ENCODE measurements at regions not wholly inside any gene's neighbourhood (a gene's known extent, or its start where the extent isn't known, plus 50 kb on each side); places are given as distances from the start of the nearest gene placed in this dataset.

GRCh38 chr2:196486146-196486545 is 153.4 kb upstream of the CCDC150 start:
- H3K9me3 Mint-ChIP-seq: no peaks in the 10 kb centered on the region
- ATAC-seq (no peak), DNase-seq (no peak)
- Histone ChIP-seq H3K4me3 (ENCODE audit: low read length) (no peak overlapping the region), H3K36me3 (ENCODE audit: control insufficient read depth, insufficient read depth, low read length) (no peaks in the 10 kb centered on the region), H3K4me1 (ENCODE audit: control insufficient read depth, insufficient read depth, low read length) (no peaks in the 10 kb centered on the region), H3K27ac (ENCODE audit: low read length) (no peak overlapping the region), H3K9me3 (ENCODE audit: control insufficient read depth, insufficient read depth, low read length) (no peaks in the 10 kb centered on the region), H3K27me3 (ENCODE audit: control insufficient read depth, insufficient read depth, low read length) (peaks cover 2% of the 10 kb centered on the region)
- no peaks in the 10 kb centered on the region for H3K4me1 Mint-ChIP-seq
- WGBS (ENCODE audit: insufficient coverage): 64% methylated on average over 3 of the region's 3 CpGs
- TF ChIP-seq, protein P1, sequence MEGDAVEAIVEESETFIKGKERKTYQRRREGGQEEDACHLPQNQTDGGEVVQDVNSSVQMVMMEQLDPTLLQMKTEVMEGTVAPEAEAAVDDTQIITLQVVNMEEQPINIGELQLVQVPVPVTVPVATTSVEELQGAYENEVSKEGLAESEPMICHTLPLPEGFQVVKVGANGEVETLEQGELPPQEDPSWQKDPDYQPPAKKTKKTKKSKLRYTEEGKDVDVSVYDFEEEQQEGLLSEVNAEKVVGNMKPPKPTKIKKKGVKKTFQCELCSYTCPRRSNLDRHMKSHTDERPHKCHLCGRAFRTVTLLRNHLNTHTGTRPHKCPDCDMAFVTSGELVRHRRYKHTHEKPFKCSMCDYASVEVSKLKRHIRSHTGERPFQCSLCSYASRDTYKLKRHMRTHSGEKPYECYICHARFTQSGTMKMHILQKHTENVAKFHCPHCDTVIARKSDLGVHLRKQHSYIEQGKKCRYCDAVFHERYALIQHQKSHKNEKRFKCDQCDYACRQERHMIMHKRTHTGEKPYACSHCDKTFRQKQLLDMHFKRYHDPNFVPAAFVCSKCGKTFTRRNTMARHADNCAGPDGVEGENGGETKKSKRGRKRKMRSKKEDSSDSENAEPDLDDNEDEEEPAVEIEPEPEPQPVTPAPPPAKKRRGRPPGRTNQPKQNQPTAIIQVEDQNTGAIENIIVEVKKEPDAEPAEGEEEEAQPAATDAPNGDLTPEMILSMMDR (IDR thresholded peaks at IDR 0.05): no peak
- H3K27ac Mint-ChIP-seq: no peak overlapping the region
- intact Hi-C loops (cut with micrococcal nuclease): no loop called here
- H3K4me3 Mint-ChIP-seq: no peak overlapping the region
- H3K36me3 Mint-ChIP-seq: no peaks in the 10 kb centered on the region
- peaks cover 6 to 16% of the 10 kb centered on the region in 2 donors for H3K27me3 Mint-ChIP-seq (ENCODE audit: low read depth in 2 of 2)

DNA sequence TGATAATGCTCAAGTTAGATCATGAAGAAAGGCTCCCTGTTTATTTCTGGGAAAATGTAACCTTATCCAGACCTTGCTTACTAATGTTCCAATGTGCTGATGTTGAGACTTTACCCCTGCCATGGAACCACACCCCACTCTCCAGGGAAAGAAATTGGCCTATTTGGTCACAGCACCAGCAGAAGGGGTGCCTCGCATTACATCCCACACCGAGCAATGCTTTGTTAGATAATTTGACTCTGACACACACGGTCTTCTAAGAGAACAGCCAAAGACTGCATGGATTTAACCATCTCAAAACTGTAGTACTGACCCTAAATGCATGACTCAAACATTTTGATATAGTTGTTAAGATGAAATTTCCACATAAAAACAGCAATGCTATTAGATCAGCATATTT is 152.1 kb upstream of the CCDC150 start:
- Histone ChIP-seq H3K27me3 (ENCODE audit: control insufficient read depth, insufficient read depth, low read length) (peaks cover 2% of the 10 kb centered on the region), H3K9me3 (ENCODE audit: control insufficient read depth, insufficient read depth, low read length) (no peaks in the 10 kb centered on the region), H3K4me1 (ENCODE audit: control insufficient read depth, insufficient read depth, low read length) (no peaks in the 10 kb centered on the region), H3K36me3 (ENCODE audit: control insufficient read depth, insufficient read depth, low read length) (no peaks in the 10 kb centered on the region), H3K4me3 (ENCODE audit: low read length) (no peak overlapping the region), H3K27ac (ENCODE audit: low read length) (no peak overlapping the region)
- intact Hi-C loops (cut with micrococcal nuclease): no loop called here
- ATAC-seq (no peak), DNase-seq (no peak)
- H3K4me1 Mint-ChIP-seq: no peaks in the 10 kb centered on the region
- 90% methylated on average over 3 of the region's 3 CpGs for WGBS (ENCODE audit: insufficient coverage)
- no peaks in the 10 kb centered on the region for H3K36me3 Mint-ChIP-seq
- TF ChIP-seq, protein P1 (IDR thresholded peaks at IDR 0.05): no peak
- no peak overlapping the region for H3K27ac Mint-ChIP-seq
- H3K27me3 Mint-ChIP-seq (ENCODE audit: low read depth in 2 of 2): peaks cover 6 to 16% of the 10 kb centered on the region in 2 donors
- H3K9me3 Mint-ChIP-seq: no peaks in the 10 kb centered on the region
- no peak overlapping the region for H3K4me3 Mint-ChIP-seq

- no peak overlapping the region for H3K27ac ChIP-seq (ENCODE audit: low read length)
- Mint-ChIP-seq H3K27ac (no peak overlapping the region), H3K4me3 (no peak overlapping the region), H3K36me3 (no peaks in the 10 kb centered on the region), H3K9me3 (peaks cover 0 to 2% of the 10 kb centered on the region in 2 donors), H3K4me1 (no peaks in the 10 kb centered on the region), H3K27me3 (ENCODE audit: low read depth in 2 of 2) (peaks cover 9 to 22% of the 10 kb centered on the region in 2 donors)
- TF ChIP-seq, protein P1 (IDR thresholded peaks at IDR 0.05): no peak
- H3K36me3 ChIP-seq (ENCODE audit: control insufficient read depth, insufficient read depth, low read length): no peaks in the 10 kb centered on the region
- H3K4me3 ChIP-seq (ENCODE audit: low read length): no peak overlapping the region
- intact Hi-C loops (cut with micrococcal nuclease): no loop called here
- DNase-seq (no peak), ATAC-seq (no peak)
- no peaks in the 10 kb centered on the region for H3K9me3 ChIP-seq (ENCODE audit: control insufficient read depth, insufficient read depth, low read length)
- H3K4me1 ChIP-seq (ENCODE audit: control insufficient read depth, insufficient read depth, low read length): no peaks in the 10 kb centered on the region
- 75% methylated on average over 1 of the region's 1 CpG for WGBS (ENCODE audit: insufficient coverage)
- peaks cover 2% of the 10 kb centered on the region for H3K27me3 ChIP-seq (ENCODE audit: control insufficient read depth, insufficient read depth, low read length)
Measured at GRCh38 chr2:196489371-196489770, 150.1 kb upstream of the CCDC150 start.

DNA sequence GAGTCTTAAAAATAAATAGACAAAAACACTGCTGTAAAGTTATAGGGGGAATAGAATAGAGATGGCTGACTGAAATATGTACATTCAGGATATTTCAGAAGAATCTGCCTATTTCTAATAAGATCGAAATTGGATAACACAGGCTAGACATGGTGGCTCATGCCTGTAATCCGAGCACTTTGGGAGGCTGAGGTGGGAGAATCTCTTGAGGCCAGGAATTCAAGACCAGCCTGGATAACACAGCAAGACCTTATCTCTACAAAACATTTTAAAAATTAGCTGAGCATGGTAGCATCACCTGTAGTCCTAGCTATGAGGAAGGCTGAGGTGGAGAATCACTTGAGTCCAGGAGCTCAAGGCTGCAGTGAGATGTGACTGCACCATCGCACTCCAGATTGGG is 146.6 kb upstream of the CCDC150 start:
- Histone ChIP-seq H3K36me3 (ENCODE audit: control insufficient read depth, insufficient read depth, low read length) (no peaks in the 10 kb centered on the region), H3K4me3 (ENCODE audit: low read length) (no peak overlapping the region), H3K27ac (ENCODE audit: low read length) (no peak overlapping the region), H3K27me3 (ENCODE audit: control insufficient read depth, insufficient read depth, low read length) (peaks cover 2% of the 10 kb centered on the region), H3K9me3 (ENCODE audit: control insufficient read depth, insufficient read depth, low read length) (no peaks in the 10 kb centered on the region), H3K4me1 (ENCODE audit: control insufficient read depth, insufficient read depth, low read length) (no peaks in the 10 kb centered on the region)
- TF ChIP-seq, protein P1 (IDR thresholded peaks at IDR 0.05): no peak
- intact Hi-C loops (cut with micrococcal nuclease): no loop called here
- Mint-ChIP-seq H3K9me3 (peaks cover 0 to 2% of the 10 kb centered on the region in 2 donors), H3K4me3 (no peak overlapping the region), H3K27me3 (ENCODE audit: low read depth in 2 of 2) (peaks cover 5 to 24% of the 10 kb centered on the region in 2 donors), H3K4me1 (no peaks in the 10 kb centered on the region), H3K27ac (no peak overlapping the region), H3K36me3 (no peaks in the 10 kb centered on the region)
- 89% methylated on average over 3 of the region's 3 CpGs for WGBS (ENCODE audit: insufficient coverage)
- ATAC-seq: no peak
- no peak for DNase-seq
